H9 (cell line): ENCODE measurements at regions not wholly inside any gene's neighbourhood (a gene's known extent, or its start where the extent isn't known, plus 50 kb on each side); places are given as distances from the start of the nearest gene placed in this dataset.

Experiments
- DNase-seq: peaks from one replicate; pipeline ENCODE4 v3.0.0-alpha.2; 2017
- H2AFZ ChIP-seq: one replicate; pipeline ENCODE4 v1.6.1; 2013; ENCODE audit warnings: mild to moderate bottlenecking, low read length, control low read depth, moderate library complexity
- H2AK5ac ChIP-seq: 2 replicates; pipeline ENCODE4 v1.6.1; 2013; ENCODE audit warnings: low read length, control low read depth, mixed read lengths; ENCODE audit not compliant: insufficient read length
- H2BK120ac ChIP-seq: one replicate; pipeline ENCODE4 v1.6.1; 2013; ENCODE audit warnings: low read depth, mild to moderate bottlenecking, low read length, control low read depth, inconsistent platforms; ENCODE audit not compliant: poor library complexity, severe bottlenecking
- H2BK12ac ChIP-seq: 2 replicates; pipeline ENCODE4 v1.6.1; 2013; ENCODE audit warnings: low read length, control low read depth, mixed read lengths, low read depth; ENCODE audit not compliant: insufficient read length
- H2BK15ac ChIP-seq: 2 replicates; pipeline ENCODE4 v1.6.1; 2013; ENCODE audit warnings: low read depth, low read length, control low read depth
- H2BK20ac ChIP-seq: one replicate; pipeline ENCODE4 v1.6.1; 2013; ENCODE audit warnings: low read depth, mild to moderate bottlenecking, low read length, control low read depth, inconsistent platforms; ENCODE audit not compliant: poor library complexity, severe bottlenecking
- H2BK5ac ChIP-seq: 2 replicates; pipeline ENCODE4 v1.6.1; 2013; ENCODE audit warnings: low read length, control low read depth, mixed read lengths; ENCODE audit not compliant: insufficient read length
- H3K14ac ChIP-seq: 2 replicates; pipeline ENCODE4 v1.6.1; 2013; ENCODE audit warnings: low read length, control low read depth; ENCODE audit not compliant: insufficient read depth
- H3K18ac ChIP-seq: 2 replicates; pipeline ENCODE4 v1.6.1; 2013; ENCODE audit warnings: low read depth, mild to moderate bottlenecking, mixed read lengths, low read length, control low read depth; ENCODE audit not compliant: insufficient read length
- H3K23ac ChIP-seq: 2 replicates; pipeline ENCODE4 v1.6.1; 2013; ENCODE audit warnings: low read length, control low read depth, mixed read lengths, low read depth; ENCODE audit not compliant: insufficient read length
- H3K23me2 ChIP-seq: 2 replicates; pipeline ENCODE4 v1.6.1; 2013; ENCODE audit warnings: low read depth, mild to moderate bottlenecking, mixed read lengths, low read length, control low read depth; ENCODE audit not compliant: insufficient read length, poor library complexity, severe bottlenecking
- H3K27ac ChIP-seq: 2 replicates; pipeline ENCODE4 v1.5.1; 2013; ENCODE audit warnings: low read length, control low read depth, mixed read lengths, low read depth; ENCODE audit not compliant: insufficient read length
- H3K27me3 ChIP-seq: 2 replicates; pipeline ENCODE4 v1.6.1; 2013; ENCODE audit warnings: low read length, control low read depth, inconsistent platforms; ENCODE audit not compliant: insufficient read depth
- H3K4ac ChIP-seq: 2 replicates; pipeline ENCODE4 v1.6.1; 2013; ENCODE audit warnings: low read depth, mild to moderate bottlenecking, control low read depth, inconsistent platforms, low read length, moderate library complexity
- H3K4me1 ChIP-seq: 2 replicates; pipeline ENCODE4 v1.6.1; 2013; ENCODE audit warnings: low read length, control low read depth, inconsistent platforms; ENCODE audit not compliant: insufficient read depth
- H3K4me2 ChIP-seq: 2 replicates; pipeline ENCODE4 v1.6.1; 2013; ENCODE audit warnings: low read length, control low read depth, mixed read lengths; ENCODE audit not compliant: insufficient read length, insufficient read depth
- H3K56ac ChIP-seq: 2 replicates; pipeline ENCODE4 v1.6.1; 2013; ENCODE audit warnings: low read depth, mild to moderate bottlenecking, mixed read lengths, low read length, control low read depth; ENCODE audit not compliant: insufficient read length
- H3K79me1 ChIP-seq: 2 replicates; pipeline ENCODE4 v1.6.1; 2013; ENCODE audit warnings: low read depth, mild to moderate bottlenecking, moderate library complexity, low read length, control low read depth, inconsistent platforms; ENCODE audit not compliant: insufficient read depth, poor library complexity, severe bottlenecking
- H3K79me2 ChIP-seq: 2 replicates; pipeline ENCODE4 v1.6.1; 2013; ENCODE audit warnings: low read length, control low read depth, inconsistent platforms; ENCODE audit not compliant: insufficient read depth
- H3K9ac ChIP-seq: 2 replicates; pipeline ENCODE4 v1.6.1; 2013; ENCODE audit warnings: low read length, control low read depth, mixed read lengths; ENCODE audit not compliant: insufficient read length; ENCODE audit errors: extremely low read depth
- H3K9me3 ChIP-seq: one replicate; pipeline ENCODE4 v1.6.1; 2013; ENCODE audit warnings: low read depth, low read length, inconsistent platforms; ENCODE audit not compliant: control insufficient read depth
- H3T11ph ChIP-seq: one replicate; pipeline ENCODE4 v1.6.1; 2013; ENCODE audit warnings: mild to moderate bottlenecking, low read length, control low read depth, inconsistent platforms
- H4K20me1 ChIP-seq: one replicate; pipeline ENCODE4 v1.6.1; 2013; ENCODE audit not compliant: control insufficient read depth, insufficient read length, insufficient read depth
- H4K5ac ChIP-seq: 2 replicates; pipeline ENCODE4 v1.6.1; 2013; ENCODE audit warnings: low read depth, mild to moderate bottlenecking, mixed read lengths, low read length, control low read depth; ENCODE audit not compliant: insufficient read length
- H4K8ac ChIP-seq: replicated peaks from 2 replicates; pipeline ENCODE4 v1.6.1; 2013; ENCODE audit warnings: low read length, control low read depth, mixed read lengths, low read depth; ENCODE audit not compliant: insufficient read length
- H4K91ac ChIP-seq: 2 replicates; pipeline ENCODE4 v1.6.1; 2013; ENCODE audit warnings: low read depth, mild to moderate bottlenecking, moderate library complexity, mixed read lengths, low read length, control low read depth; ENCODE audit not compliant: insufficient read length
- H3K27ac Mint-ChIP-seq, 3 experiments: 2 replicates in 2 of 3; 3 replicates in 1 of 3; pipeline ENCODE4 v1.8.0; 2020 to 2021; ENCODE audit warnings: mixed read lengths in 3 of 3, mild to moderate bottlenecking in 1 of 3, moderate library complexity in 1 of 3
- H3K27me3 Mint-ChIP-seq: 2 replicates; pipeline ENCODE4 v1.8.0; 2021; ENCODE audit warnings: low read depth, mild to moderate bottlenecking, moderate library complexity, mixed read lengths
- H3K36me3 Mint-ChIP-seq, 3 experiments: 2 replicates in 2 of 3; 3 replicates in 1 of 3; pipeline ENCODE4 v1.8.0; 2020 to 2021; ENCODE audit warnings: low read depth in 3 of 3, mixed read lengths in 3 of 3; ENCODE audit not compliant: insufficient read depth in 1 of 3
- H3K4me1 Mint-ChIP-seq, 2 experiments: 2 replicates each; pipeline ENCODE4 v1.8.0; 2020; ENCODE audit warnings: mixed read lengths in 2 of 2
- H3K4me3 Mint-ChIP-seq, 2 experiments: 2 replicates in 1 of 2; 3 replicates in 1 of 2; pipeline ENCODE4 v1.8.0; 2020 to 2021; ENCODE audit warnings: mild to moderate bottlenecking in 2 of 2, mixed read lengths in 2 of 2, moderate library complexity in 1 of 2
- H3K9me3 Mint-ChIP-seq, 2 experiments: 2 replicates in 1 of 2; 3 replicates in 1 of 2; pipeline ENCODE4 v1.8.0; 2020; ENCODE audit warnings: mild to moderate bottlenecking in 2 of 2, mixed read lengths in 2 of 2, moderate library complexity in 1 of 2
- WGBS: extraction: QIAGEN DNeasy Blood & Tissue Kit; methylation state at CpG from one replicate; pipeline ENCODE4 v1.1.7; 2013; ENCODE audit warnings: missing lambda C conversion rate, low lambda C conversion rate, mixed read lengths; ENCODE audit not compliant: insufficient read length; ENCODE audit errors: extremely low coverage; 5-methylcytosine and 5-hydroxymethylcytosine counted together
- TF ChIP-seq, protein P1 (sequence below): fragments of 200-600 bp; sonication (generic); conservative IDR thresholded peaks from 3 replicates; pipeline ENCODE4 v1.8.0; 2021; ENCODE audit warnings: antibody characterized with exemption, mild to moderate bottlenecking

DNA sequence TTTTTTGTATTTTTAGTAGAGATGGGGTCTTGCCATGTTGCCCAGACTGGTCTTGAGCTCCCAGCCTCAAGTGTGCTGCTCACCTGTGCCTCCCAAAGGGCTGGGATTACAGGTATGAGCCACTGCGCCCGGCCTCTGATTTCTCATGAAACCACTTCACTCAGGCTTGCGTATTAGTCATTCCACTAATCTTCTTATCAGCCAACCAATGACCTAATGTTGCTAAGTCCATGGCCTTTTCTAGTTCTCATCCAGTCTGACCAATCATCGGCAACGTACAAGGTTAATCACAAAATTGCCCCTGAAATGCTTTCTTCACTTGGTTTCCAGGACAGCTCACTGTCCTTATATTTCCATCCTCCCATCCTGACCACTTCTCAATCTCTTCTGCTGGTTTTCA lies 605.3 kb upstream of the SLC10A2 start:
- H3K9me3 ChIP-seq: no peaks in the 10 kb centered on the region
- no CpG with 5 or more reads among the region's 5 CpGs for whole genome bisulfite sequencing
- no peaks in the 10 kb centered on the region for H3K36me3 Mint-ChIP-seq

More for the DNA sequence above, 605.3 kb upstream of the SLC10A2 start:
- no peak overlapping the region for H3K18ac ChIP-seq
- H2BK12ac ChIP-seq: no peak overlapping the region
- H3K9me3 Mint-ChIP-seq: no peaks in the 10 kb centered on the region
- no peak overlapping the region for H3T11ph ChIP-seq
- H3K27me3 ChIP-seq: no peaks in the 10 kb centered on the region
- TF ChIP-seq, protein P1, sequence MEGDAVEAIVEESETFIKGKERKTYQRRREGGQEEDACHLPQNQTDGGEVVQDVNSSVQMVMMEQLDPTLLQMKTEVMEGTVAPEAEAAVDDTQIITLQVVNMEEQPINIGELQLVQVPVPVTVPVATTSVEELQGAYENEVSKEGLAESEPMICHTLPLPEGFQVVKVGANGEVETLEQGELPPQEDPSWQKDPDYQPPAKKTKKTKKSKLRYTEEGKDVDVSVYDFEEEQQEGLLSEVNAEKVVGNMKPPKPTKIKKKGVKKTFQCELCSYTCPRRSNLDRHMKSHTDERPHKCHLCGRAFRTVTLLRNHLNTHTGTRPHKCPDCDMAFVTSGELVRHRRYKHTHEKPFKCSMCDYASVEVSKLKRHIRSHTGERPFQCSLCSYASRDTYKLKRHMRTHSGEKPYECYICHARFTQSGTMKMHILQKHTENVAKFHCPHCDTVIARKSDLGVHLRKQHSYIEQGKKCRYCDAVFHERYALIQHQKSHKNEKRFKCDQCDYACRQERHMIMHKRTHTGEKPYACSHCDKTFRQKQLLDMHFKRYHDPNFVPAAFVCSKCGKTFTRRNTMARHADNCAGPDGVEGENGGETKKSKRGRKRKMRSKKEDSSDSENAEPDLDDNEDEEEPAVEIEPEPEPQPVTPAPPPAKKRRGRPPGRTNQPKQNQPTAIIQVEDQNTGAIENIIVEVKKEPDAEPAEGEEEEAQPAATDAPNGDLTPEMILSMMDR: no peak
- no peak overlapping the region for H3K4ac ChIP-seq
- no peak overlapping the region for H4K8ac ChIP-seq
- no peak overlapping the region for H3K23ac ChIP-seq
- H3K14ac ChIP-seq: no peak overlapping the region
- H2BK20ac ChIP-seq: no peak overlapping the region
- no peaks in the 10 kb centered on the region for H3K79me2 ChIP-seq
- no peak overlapping the region for H3K4me2 ChIP-seq
- H2BK15ac ChIP-seq: no peak overlapping the region
- H3K79me1 ChIP-seq: no peaks in the 10 kb centered on the region
- no peak overlapping the region for H3K56ac ChIP-seq
- no peaks in the 10 kb centered on the region for H4K20me1 ChIP-seq
- no peak overlapping the region for H3K4me3 Mint-ChIP-seq
- H4K5ac ChIP-seq: no peak overlapping the region
- H3K27ac Mint-ChIP-seq: no peak overlapping the region
- no peak for DNase-seq
- H2BK120ac ChIP-seq: no peak overlapping the region
- H3K27ac ChIP-seq: no peak overlapping the region
- H2AFZ ChIP-seq: no peak overlapping the region
- no peak overlapping the region for H2BK5ac ChIP-seq
- H3K27me3 Mint-ChIP-seq: no peaks in the 10 kb centered on the region
- H3K4me1 Mint-ChIP-seq: no peaks in the 10 kb centered on the region
- no peak overlapping the region for H3K9ac ChIP-seq
- no peak overlapping the region for H4K91ac ChIP-seq
- no peaks in the 10 kb centered on the region for H3K4me1 ChIP-seq
- H2AK5ac ChIP-seq: no peak overlapping the region
- no peaks in the 10 kb centered on the region for H3K23me2 ChIP-seq
